Esophagus muscularis mucosa (tissue), 4 donors: ENCODE measurements at regions not wholly inside any gene's neighbourhood (a gene's known extent, or its start where the extent isn't known, plus 50 kb on each side); places are given as distances from the start of the nearest gene placed in this dataset.

Experiments used
- EP300 ChIP-seq: sonication (generic); formaldehyde crosslinking; IDR thresholded peaks from one replicate; pipeline ENCODE4 v1.6.1; 2017; ENCODE audit warnings: antibody characterized with exemption
- POLR2A ChIP-seq: fragments of 450-650 bp; IDR thresholded peaks from one replicate; pipeline ENCODE4 v1.6.1; 2017; ENCODE audit warnings: antibody characterized with exemption, moderate library complexity, mild to moderate bottlenecking, low read depth
- POLR2AphosphoS5 ChIP-seq, 2 donors: sonication (generic); formaldehyde crosslinking; IDR thresholded peaks; one replicate each; pipeline ENCODE4 v1.6.1; 2017; ENCODE audit warnings: antibody characterized with exemption in 2 of 2
- TF ChIP-seq, protein P1 (sequence below), 3 experiments: fragments of 200-600 bp in 2 of 3; fragments of 450-650 bp in 1 of 3; sonication (generic) in 2 of 3; IDR thresholded peaks; one replicate each; pipeline ENCODE4 v1.5.1; 2017 to 2019; ENCODE audit warnings: antibody characterized with exemption in 3 of 3, mild to moderate bottlenecking in 2 of 3, moderate library complexity in 1 of 3

DNA sequence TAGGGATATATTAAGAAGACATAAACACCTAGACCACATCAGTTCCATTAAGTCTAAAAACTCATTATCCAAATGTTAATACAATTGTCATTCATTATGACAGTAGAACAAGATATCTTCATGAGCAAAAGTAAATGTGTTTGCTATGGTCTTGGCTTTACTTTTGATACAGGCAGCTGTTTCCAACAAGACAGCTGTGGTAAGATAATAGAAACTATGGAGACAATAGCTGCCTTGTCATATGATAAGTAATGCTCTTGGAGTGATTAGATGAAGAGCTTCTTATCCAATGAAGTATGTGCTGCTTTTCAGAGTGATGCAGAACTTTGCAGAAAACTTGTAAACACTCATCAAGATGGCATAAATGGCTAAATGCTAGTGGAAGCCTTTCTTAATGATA lies 1066.0 kb downstream of the FSTL5 start:
- no peak for TF ChIP-seq POLR2A
- TF ChIP-seq, protein P1, sequence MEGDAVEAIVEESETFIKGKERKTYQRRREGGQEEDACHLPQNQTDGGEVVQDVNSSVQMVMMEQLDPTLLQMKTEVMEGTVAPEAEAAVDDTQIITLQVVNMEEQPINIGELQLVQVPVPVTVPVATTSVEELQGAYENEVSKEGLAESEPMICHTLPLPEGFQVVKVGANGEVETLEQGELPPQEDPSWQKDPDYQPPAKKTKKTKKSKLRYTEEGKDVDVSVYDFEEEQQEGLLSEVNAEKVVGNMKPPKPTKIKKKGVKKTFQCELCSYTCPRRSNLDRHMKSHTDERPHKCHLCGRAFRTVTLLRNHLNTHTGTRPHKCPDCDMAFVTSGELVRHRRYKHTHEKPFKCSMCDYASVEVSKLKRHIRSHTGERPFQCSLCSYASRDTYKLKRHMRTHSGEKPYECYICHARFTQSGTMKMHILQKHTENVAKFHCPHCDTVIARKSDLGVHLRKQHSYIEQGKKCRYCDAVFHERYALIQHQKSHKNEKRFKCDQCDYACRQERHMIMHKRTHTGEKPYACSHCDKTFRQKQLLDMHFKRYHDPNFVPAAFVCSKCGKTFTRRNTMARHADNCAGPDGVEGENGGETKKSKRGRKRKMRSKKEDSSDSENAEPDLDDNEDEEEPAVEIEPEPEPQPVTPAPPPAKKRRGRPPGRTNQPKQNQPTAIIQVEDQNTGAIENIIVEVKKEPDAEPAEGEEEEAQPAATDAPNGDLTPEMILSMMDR (IDR thresholded peaks at IDR 0.05) = no peak
- no peak for TF ChIP-seq POLR2AphosphoS5 (IDR thresholded peaks at IDR 0.05)
- no peak for TF ChIP-seq EP300
